MM.1S (cell line): ENCODE measurements at regions not wholly inside any gene's neighbourhood (a gene's known extent, or its start where the extent isn't known, plus 50 kb on each side); places are given as distances from the start of the nearest gene placed in this dataset.
"Not testable (repeated sequence)": the region's sequence is repeated elsewhere in the genome, so short reads cannot be mapped to it uniquely, and the experiment has no call there.

Source experiments
- DNase-seq: peaks from one replicate; pipeline ENCODE4 v3.0.0-alpha.2; 2015
- H2AFZ ChIP-seq: fragments of 300-600 bp; sonication (generic); 2 replicates; pipeline ENCODE4 v1.6.0; 2016; ENCODE audit warnings: antibody characterized with exemption, low read length
- H3F3A ChIP-seq: fragments of 300-600 bp; sonication (generic); 2 replicates; pipeline ENCODE4 v1.6.1; 2016; ENCODE audit warnings: mild to moderate bottlenecking, antibody characterized with exemption, low read length, moderate library complexity, mixed read lengths; ENCODE audit not compliant: insufficient read depth
- H3K27ac ChIP-seq: fragments of 300-600 bp; sonication (generic); 2 replicates; pipeline ENCODE4 v1.5.1; 2016; ENCODE audit warnings: mild to moderate bottlenecking, low read length
- H3K27me3 ChIP-seq: fragments of 300-600 bp; sonication (generic); replicated peaks from 2 replicates; pipeline ENCODE4 v1.6.0; 2016; ENCODE audit warnings: low read length; ENCODE audit not compliant: insufficient read depth
- H3K36me3 ChIP-seq: fragments of 300-600 bp; sonication (generic); replicated peaks from 2 replicates; pipeline ENCODE4 v1.6.1; 2016; ENCODE audit warnings: mild to moderate bottlenecking, low read length, mixed read lengths; ENCODE audit not compliant: insufficient read depth
- H3K4me1 ChIP-seq: fragments of 300-600 bp; sonication (generic); 2 replicates; pipeline ENCODE4 v1.6.1; 2016; ENCODE audit warnings: low read length, mixed read lengths
- H3K4me2 ChIP-seq: fragments of 300-600 bp; sonication (generic); 2 replicates; pipeline ENCODE4 v1.6.0; 2016; ENCODE audit warnings: low read depth, low read length
- H3K4me3 ChIP-seq: fragments of 300-600 bp; sonication (generic); 2 replicates; pipeline ENCODE4 v1.5.1; 2016; ENCODE audit warnings: low read length, mixed read lengths
- H3K79me2 ChIP-seq: fragments of 300-600 bp; sonication (generic); 2 replicates; pipeline ENCODE4 v1.6.1; 2016; ENCODE audit warnings: mixed run types, low read length, mixed read lengths
- H3K9ac ChIP-seq: fragments of 300-600 bp; sonication (generic); 2 replicates; pipeline ENCODE4 v1.6.1; 2016; ENCODE audit warnings: low read length, mixed read lengths
- H3K9me2 ChIP-seq: fragments of 300-600 bp; sonication (generic); replicated peaks from 2 replicates; pipeline ENCODE4 v1.6.1; 2016; ENCODE audit warnings: mild to moderate bottlenecking, low read length, mixed read lengths; ENCODE audit not compliant: insufficient read depth
- H3K9me3 ChIP-seq: fragments of 300-600 bp; sonication (generic); replicated peaks from 2 replicates; pipeline ENCODE4 v1.6.1; 2016; ENCODE audit warnings: mild to moderate bottlenecking, low read length, mixed read lengths; ENCODE audit not compliant: insufficient read depth
- H4K20me1 ChIP-seq: fragments of 300-600 bp; sonication (generic); 2 replicates; pipeline ENCODE4 v1.6.1; 2016; ENCODE audit warnings: mild to moderate bottlenecking, low read length, moderate library complexity, mixed read lengths; ENCODE audit not compliant: insufficient read depth
- EZH2 ChIP-seq: fragments of 300-600 bp; sonication (generic); optimal IDR thresholded peaks from 2 replicates; pipeline ENCODE3; 2017; ENCODE audit warnings: low read depth, mild to moderate bottlenecking, antibody characterized with exemption, low read length, mixed read lengths
- EZH2phosphoT487 ChIP-seq: fragments of 300-600 bp; sonication (generic); IDR thresholded peaks from 2 replicates; pipeline ENCODE4 v1.6.1; 2018; ENCODE audit warnings: antibody characterized with exemption, low read length
- TF ChIP-seq, protein P1 (sequence below): fragments of 300-600 bp; sonication (generic); IDR thresholded peaks from 2 replicates; pipeline ENCODE4 v1.5.1; 2016; ENCODE audit warnings: antibody characterized with exemption, low read length, mixed read lengths

DNA sequence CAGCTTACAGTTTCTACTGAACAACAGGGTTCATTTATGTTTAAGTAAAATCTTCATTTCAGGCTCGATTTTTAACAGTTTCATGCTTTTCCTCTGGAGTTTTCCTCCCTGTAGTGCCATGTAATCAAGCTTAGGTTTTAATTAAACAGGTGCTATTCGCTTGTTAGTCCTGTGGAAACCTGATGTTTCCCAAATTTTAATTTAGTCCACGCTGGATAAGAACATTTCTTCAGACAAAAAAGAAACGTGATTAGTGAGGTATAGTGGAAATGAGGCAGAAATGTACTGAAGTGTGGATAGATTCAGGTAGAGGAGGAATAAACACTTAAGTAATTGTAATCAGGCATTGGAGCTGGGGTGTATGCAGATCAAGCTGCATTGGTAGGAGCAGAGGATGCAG, 1217.5 kb downstream of the AACS start:
- no peaks in the 10 kb centered on the region for H3K36me3 ChIP-seq
- no peaks in the 10 kb centered on the region for H3K9me3 ChIP-seq
- TF ChIP-seq EZH2 (no peak), EZH2phosphoT487 (no peak)
- TF ChIP-seq, protein P1, sequence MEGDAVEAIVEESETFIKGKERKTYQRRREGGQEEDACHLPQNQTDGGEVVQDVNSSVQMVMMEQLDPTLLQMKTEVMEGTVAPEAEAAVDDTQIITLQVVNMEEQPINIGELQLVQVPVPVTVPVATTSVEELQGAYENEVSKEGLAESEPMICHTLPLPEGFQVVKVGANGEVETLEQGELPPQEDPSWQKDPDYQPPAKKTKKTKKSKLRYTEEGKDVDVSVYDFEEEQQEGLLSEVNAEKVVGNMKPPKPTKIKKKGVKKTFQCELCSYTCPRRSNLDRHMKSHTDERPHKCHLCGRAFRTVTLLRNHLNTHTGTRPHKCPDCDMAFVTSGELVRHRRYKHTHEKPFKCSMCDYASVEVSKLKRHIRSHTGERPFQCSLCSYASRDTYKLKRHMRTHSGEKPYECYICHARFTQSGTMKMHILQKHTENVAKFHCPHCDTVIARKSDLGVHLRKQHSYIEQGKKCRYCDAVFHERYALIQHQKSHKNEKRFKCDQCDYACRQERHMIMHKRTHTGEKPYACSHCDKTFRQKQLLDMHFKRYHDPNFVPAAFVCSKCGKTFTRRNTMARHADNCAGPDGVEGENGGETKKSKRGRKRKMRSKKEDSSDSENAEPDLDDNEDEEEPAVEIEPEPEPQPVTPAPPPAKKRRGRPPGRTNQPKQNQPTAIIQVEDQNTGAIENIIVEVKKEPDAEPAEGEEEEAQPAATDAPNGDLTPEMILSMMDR: no peak
- no peak overlapping the region for H3K4me2 ChIP-seq
- no peaks in the 10 kb centered on the region for H4K20me1 ChIP-seq
- H3K27me3 ChIP-seq: no peaks in the 10 kb centered on the region
- DNase-seq: no peak
- no peak overlapping the region for H2AFZ ChIP-seq
- no peak overlapping the region for H3K4me3 ChIP-seq
- H3F3A ChIP-seq: no peaks in the 10 kb centered on the region
- H3K4me1 ChIP-seq: no peaks in the 10 kb centered on the region
- no peaks in the 10 kb centered on the region for H3K79me2 ChIP-seq
- no peak overlapping the region for H3K9ac ChIP-seq
- H3K9me2 ChIP-seq: no peaks in the 10 kb centered on the region
- no peak overlapping the region for H3K27ac ChIP-seq

DNA sequence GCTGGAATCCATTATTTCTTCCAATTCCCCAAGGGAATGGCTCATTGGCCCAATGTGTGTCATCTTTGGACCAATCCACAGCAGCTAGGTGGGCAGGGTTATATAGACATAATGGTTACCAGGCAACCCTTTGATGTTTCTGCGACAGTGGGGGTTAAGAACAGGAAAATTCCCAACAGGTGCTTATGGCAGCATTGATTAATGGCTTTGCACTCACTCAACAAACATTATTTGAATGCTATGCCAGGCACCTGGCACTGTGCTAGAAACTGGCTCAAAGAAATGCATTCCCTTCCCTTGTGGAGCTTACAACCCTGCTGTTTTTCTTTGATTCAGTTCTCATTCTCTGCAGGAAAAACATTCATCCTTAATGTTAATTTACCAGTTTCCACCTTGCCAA, 1221.0 kb downstream of the AACS start:
- H2AFZ ChIP-seq: no peak overlapping the region
- H3K27ac ChIP-seq: no peak overlapping the region
- H4K20me1 ChIP-seq: no peaks in the 10 kb centered on the region
- no peaks in the 10 kb centered on the region for H3K4me1 ChIP-seq
- no peaks in the 10 kb centered on the region for H3K27me3 ChIP-seq
- DNase-seq: no peak
- no peak for TF ChIP-seq EZH2phosphoT487
- TF ChIP-seq EZH2: no peak
- TF ChIP-seq, protein P1: no peak
- no peaks in the 10 kb centered on the region for H3K79me2 ChIP-seq
- no peaks in the 10 kb centered on the region for H3K9me3 ChIP-seq
- no peak overlapping the region for H3K4me3 ChIP-seq
- H3K9me2 ChIP-seq: no peaks in the 10 kb centered on the region
- H3K4me2 ChIP-seq: no peak overlapping the region
- H3K9ac ChIP-seq: no peak overlapping the region
- no peaks in the 10 kb centered on the region for H3K36me3 ChIP-seq
- H3F3A ChIP-seq: no peaks in the 10 kb centered on the region

DNA sequence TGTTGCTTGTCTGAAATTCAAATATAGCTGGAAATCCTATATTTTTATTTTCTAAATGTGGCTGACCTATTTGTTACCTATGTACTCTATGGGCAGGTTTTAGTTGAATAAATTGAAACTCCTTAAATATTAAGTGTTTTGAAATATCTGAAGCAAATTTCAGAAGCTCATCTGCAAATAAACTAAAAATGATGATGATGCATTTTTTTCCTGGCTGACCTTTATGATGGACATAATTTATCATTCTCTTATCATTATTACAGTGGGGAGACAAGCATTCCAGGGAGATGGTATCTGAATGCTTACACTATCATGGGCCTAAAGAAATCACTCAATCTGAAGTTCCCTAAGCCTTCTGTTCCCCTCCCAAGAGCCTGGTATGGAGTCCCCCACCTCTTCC, 1225.2 kb downstream of the AACS start:
- H3K27ac ChIP-seq: no peak overlapping the region
- TF ChIP-seq EZH2phosphoT487: no peak

DNA sequence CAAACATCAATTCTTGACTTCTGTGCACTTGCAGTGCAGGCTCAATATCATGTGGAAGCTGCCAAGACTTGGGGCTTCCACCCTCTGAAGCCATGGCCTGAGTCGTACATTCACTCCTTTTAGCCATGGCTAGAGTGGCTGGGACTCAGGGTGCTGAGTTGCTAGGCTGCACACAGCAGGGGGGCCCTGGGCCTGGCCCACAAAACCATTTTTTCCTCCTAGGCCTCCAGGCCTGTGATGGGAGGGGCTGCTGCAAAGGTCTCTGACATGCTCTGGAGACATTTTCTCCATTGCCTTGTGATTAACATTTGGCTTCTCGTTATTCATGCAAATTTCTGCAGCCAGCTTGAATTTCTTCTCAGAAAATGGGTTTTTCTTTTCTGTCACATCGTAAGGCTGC, 1226.8 kb downstream of the AACS start:
- not testable (repeated sequence) for H3K9me3 ChIP-seq, H3K4me1 ChIP-seq, DNase-seq, H4K20me1 ChIP-seq, H3K9me2 ChIP-seq, H3F3A ChIP-seq, H3K79me2 ChIP-seq, H3K4me2 ChIP-seq, H3K4me3 ChIP-seq, H3K27ac ChIP-seq, H3K36me3 ChIP-seq, H3K27me3 ChIP-seq, H2AFZ ChIP-seq, H3K9ac ChIP-seq

More for the DNA sequence above, 1225.2 kb downstream of the AACS start:
- Histone ChIP-seq H3K9ac (no peak overlapping the region), H3K9me3 (no peaks in the 10 kb centered on the region), H3K4me3 (no peak overlapping the region), H3K79me2 (no peaks in the 10 kb centered on the region), H3K4me1 (no peaks in the 10 kb centered on the region), H3F3A (no peaks in the 10 kb centered on the region), H3K36me3 (no peaks in the 10 kb centered on the region), H3K9me2 (no peaks in the 10 kb centered on the region), H3K27me3 (no peaks in the 10 kb centered on the region), H3K4me2 (no peak overlapping the region), H2AFZ (no peak overlapping the region), H4K20me1 (no peaks in the 10 kb centered on the region)
- no peak for DNase-seq
